Ishikawa (cell line): ENCODE measurements at regions not wholly inside any gene's neighbourhood (a gene's known extent, or its start where the extent isn't known, plus 50 kb on each side); places are given as distances from the start of the nearest gene placed in this dataset.

Experiments
- EP300 ChIP-seq: IDR thresholded peaks from 2 replicates; pipeline ENCODE4 v1.6.1; 2012; ENCODE audit warnings: borderline replicate concordance
- MAX ChIP-seq: IDR thresholded peaks from 2 replicates; pipeline ENCODE4 v1.6.1; 2012
- RAD21 ChIP-seq: IDR thresholded peaks from 2 replicates; pipeline ENCODE4 v1.6.1; 2012; ENCODE audit warnings: low read depth
- REST ChIP-seq: IDR thresholded peaks from 2 replicates; pipeline ENCODE4 v1.6.1; 2012; ENCODE audit warnings: low read depth, mild to moderate bottlenecking
- TAF1 ChIP-seq: IDR thresholded peaks from 2 replicates; pipeline ENCODE4 v1.6.1; 2012; ENCODE audit warnings: low read depth, mild to moderate bottlenecking
- TCF12 ChIP-seq: IDR thresholded peaks from 2 replicates; pipeline ENCODE4 v1.6.1; 2012; ENCODE audit warnings: low read depth
- YY1 ChIP-seq: IDR thresholded peaks from 2 replicates; pipeline ENCODE4 v1.6.1; 2012; ENCODE audit warnings: low read depth

- TF ChIP-seq TAF1 (no peak), TCF12 (no peak), YY1 (no peak), MAX (no peak), REST (no peak), RAD21 (no peak), EP300 (no peak)
Observed at GRCh38 chr4:58749206-58749605, 1639.0 kb upstream of the IGFBP7 start.
